ENCODE measurements at regions not wholly inside any gene's neighbourhood (a gene's known extent, or its start where the extent isn't known, plus 50 kb on each side); places are given as distances from the start of the nearest gene placed in this dataset.

DNA sequence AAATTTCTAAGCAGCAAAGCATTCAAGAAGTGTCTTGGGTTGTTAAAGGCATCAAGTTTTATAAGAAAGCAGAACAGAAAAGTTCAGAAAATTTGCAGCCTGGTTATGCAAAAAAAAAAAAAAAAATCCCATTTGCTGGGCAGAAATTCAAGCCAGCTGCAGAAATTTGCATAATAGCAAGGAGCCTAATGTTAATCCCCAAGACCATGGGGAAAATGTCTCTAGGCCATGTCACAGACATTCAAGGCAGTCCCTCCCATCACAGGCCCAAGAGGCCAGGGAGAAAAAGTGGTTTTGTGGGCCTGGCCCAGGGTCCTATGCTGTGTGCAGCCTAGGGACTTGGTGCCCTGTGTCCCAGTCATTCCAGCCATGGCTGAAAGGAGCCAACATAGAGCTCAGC lies 269.0 kb upstream of the SLC39A10 start:
- TF ChIP-seq POLR2AphosphoS5 (IDR thresholded peaks at IDR 0.05), result no peak
- TF ChIP-seq CTCF (IDR thresholded peaks at IDR 0.05), result no peak

Measured in suprapubic skin (tissue), 3 donors.